T-helper 9 cell (primary cell): ENCODE measurements at regions not wholly inside any gene's neighbourhood (a gene's known extent, or its start where the extent isn't known, plus 50 kb on each side); places are given as distances from the start of the nearest gene placed in this dataset.

Experiments
- DNase-seq: peaks from one replicate; pipeline ENCODE4 v3.0.0-alpha.2; 2020

- DNase-seq: no peak
Measured at GRCh38 chr3:28906561-28907310, 374.1 kb upstream of the RBMS3 start.

GRCh38 chr3:28907616-28908015 is 373.3 kb upstream of the RBMS3 start:
- DNase-seq: no peak

GRCh38 chr3:28912120-28912885 is 368.6 kb upstream of the RBMS3 start:
- no peak for DNase-seq

- no peak for DNase-seq
Measured at GRCh38 chr3:28915741-28916500, 364.9 kb upstream of the RBMS3 start.

GRCh38 chr3:28916713-28917499 is 364.0 kb upstream of the RBMS3 start:
- DNase-seq: no peak

GRCh38 chr3:28917895-28918475 is 362.9 kb upstream of the RBMS3 start:
- DNase-seq: no peak

GRCh38 chr3:28922376-28922775 is 358.5 kb upstream of the RBMS3 start:
- no peak for DNase-seq

GRCh38 chr3:28923994-28924393 is 356.9 kb upstream of the RBMS3 start:
- no peak for DNase-seq

GRCh38 chr3:28924744-28925360 is 356.0 kb upstream of the RBMS3 start:
- no peak for DNase-seq

GRCh38 chr3:28933337-28933736 is 347.5 kb upstream of the RBMS3 start:
- DNase-seq: no peak

GRCh38 chr3:28934126-28934813 is 346.6 kb upstream of the RBMS3 start:
- DNase-seq: no peak

- DNase-seq: no peak
Measured at GRCh38 chr3:28935146-28935545, 345.7 kb upstream of the RBMS3 start.

- DNase-seq: no peak
Measured at GRCh38 chr3:28936154-28936553, 344.7 kb upstream of the RBMS3 start.

- DNase-seq: no peak
Measured at GRCh38 chr3:28940530-28940929, 340.3 kb upstream of the RBMS3 start.

- DNase-seq: no peak
Measured at GRCh38 chr3:28940994-28941393, 339.9 kb upstream of the RBMS3 start.

- DNase-seq: no peak
Measured at GRCh38 chr3:28947061-28947460, 333.8 kb upstream of the RBMS3 start.

- DNase-seq: no peak
Measured at GRCh38 chr3:28947751-28948150, 333.1 kb upstream of the RBMS3 start.

GRCh38 chr3:28948685-28949084 is 332.2 kb upstream of the RBMS3 start:
- no peak for DNase-seq

GRCh38 chr3:28949580-28949979 is 331.3 kb upstream of the RBMS3 start:
- no peak for DNase-seq

- no peak for DNase-seq
Measured at GRCh38 chr3:28950614-28951013, 330.3 kb upstream of the RBMS3 start.
